GM19463 (cell line): ENCODE measurements at regions not wholly inside any gene's neighbourhood (a gene's known extent, or its start where the extent isn't known, plus 50 kb on each side); places are given as distances from the start of the nearest gene placed in this dataset.

Experiments
- ATAC-seq: cut with Tn5 transposase; IDR thresholded peaks from one replicate; pipeline ENCODE4 v1.9.1; 2021; ENCODE audit warnings: mild to moderate bottlenecking, moderate library complexity; ENCODE audit not compliant: unreplicated experiment

GRCh38 chr15:100734586-100734985, 132.2 kb downstream of the ASB7 start:
- ATAC-seq = no peak

- ATAC-seq = no peak
Measured at GRCh38 chr15:100735129-100736053, 133.0 kb downstream of the ASB7 start.

- ATAC-seq = no peak
Measured at GRCh38 chr15:100737214-100737613, 134.8 kb downstream of the ASB7 start.

GRCh38 chr15:100738614-100739013, 136.2 kb downstream of the ASB7 start:
- no peak for ATAC-seq

- no peak for ATAC-seq
Measured at GRCh38 chr15:100740138-100740537, 137.7 kb downstream of the ASB7 start.

- ATAC-seq = no peak
Measured at GRCh38 chr15:100751585-100751984, 128.0 kb upstream of the ALDH1A3 start.

- no peak for ATAC-seq
Measured at GRCh38 chr15:100753503-100753902, 126.1 kb upstream of the ALDH1A3 start.

GRCh38 chr15:100757661-100758060, 122.0 kb upstream of the ALDH1A3 start:
- ATAC-seq = no peak

GRCh38 chr15:100758555-100758954, 121.1 kb upstream of the ALDH1A3 start:
- no peak for ATAC-seq

- ATAC-seq = no peak
Measured at GRCh38 chr15:100759106-100759505, 120.5 kb upstream of the ALDH1A3 start.

GRCh38 chr15:100759698-100760356, 119.8 kb upstream of the ALDH1A3 start:
- ATAC-seq = no peak

GRCh38 chr15:100760357-100760903, 119.2 kb upstream of the ALDH1A3 start:
- ATAC-seq = no peak

- ATAC-seq = no peak
Measured at GRCh38 chr15:100761290-100761935, 118.2 kb upstream of the ALDH1A3 start.

- no peak for ATAC-seq
Measured at GRCh38 chr15:100762289-100762688, 117.3 kb upstream of the ALDH1A3 start.

- ATAC-seq = no peak
Measured at GRCh38 chr15:100762913-100763834, 116.5 kb upstream of the ALDH1A3 start.

- ATAC-seq = no peak
Measured at GRCh38 chr15:100763835-100764750, 115.5 kb upstream of the ALDH1A3 start.

- no peak for ATAC-seq
Measured at GRCh38 chr15:100764778-100765466, 114.7 kb upstream of the ALDH1A3 start.

- no peak for ATAC-seq
Measured at GRCh38 chr15:100765467-100766241, 114.0 kb upstream of the ALDH1A3 start.
